ENCODE measurements at regions not wholly inside any gene's neighbourhood (a gene's known extent, or its start where the extent isn't known, plus 50 kb on each side); places are given as distances from the start of the nearest gene placed in this dataset.

- no peaks in the 10 kb centered on the region for H3K9me3 ChIP-seq
- ATAC-seq (ENCODE audit: low FRiP score in 2 of 2) = no peak
- no peaks in the 10 kb centered on the region for H3K4me1 ChIP-seq
- TF ChIP-seq EP300 (IDR thresholded peaks at IDR 0.05) (no peak), POLR2AphosphoS5 (IDR thresholded peaks at IDR 0.05) (no peak), POLR2A (IDR thresholded peaks at IDR 0.05) (no peak), CTCF (IDR thresholded peaks at IDR 0.05) (no peak)
- no peaks in the 10 kb centered on the region for H3K36me3 ChIP-seq
- no peak overlapping the region for H3K4me3 ChIP-seq
- no peak overlapping the region for H3K27ac ChIP-seq
- H3K27me3 ChIP-seq = no peaks in the 10 kb centered on the region
- 75 to 78% methylated on average over 2 of the region's 2 CpGs for WGBS, 2 donors
- no peak for DNase-seq
These were observed 2063.9 kb downstream of the MRPL39 start for GRCh38 chr21:23543333-23543732.

GRCh38 chr21:23542097-23542496, 2065.2 kb downstream of the MRPL39 start:
- H3K4me3 ChIP-seq = no peak overlapping the region
- DNase-seq (no peak), ATAC-seq (ENCODE audit: low FRiP score in 2 of 2) (no peak)
- H3K27me3 ChIP-seq = no peaks in the 10 kb centered on the region
- no peak overlapping the region for H3K27ac ChIP-seq
- no peaks in the 10 kb centered on the region for H3K36me3 ChIP-seq
- 81 to 90% methylated on average over 1 of the region's 1 CpG for WGBS, 2 donors
- TF ChIP-seq CTCF (IDR thresholded peaks at IDR 0.05) (no peak), POLR2A (IDR thresholded peaks at IDR 0.05) (no peak), EP300 (IDR thresholded peaks at IDR 0.05) (no peak), POLR2AphosphoS5 (IDR thresholded peaks at IDR 0.05) (no peak)
- H3K4me1 ChIP-seq = no peaks in the 10 kb centered on the region
- no peaks in the 10 kb centered on the region for H3K9me3 ChIP-seq

- no peak for ATAC-seq (ENCODE audit: low FRiP score in 2 of 2)
- H3K36me3 ChIP-seq = no peaks in the 10 kb centered on the region
- H3K27me3 ChIP-seq = no peaks in the 10 kb centered on the region
- DNase-seq = no peak
- 89% methylated on average over 2 of the region's 2 CpGs for WGBS, 2 donors
- H3K4me1 ChIP-seq = no peaks in the 10 kb centered on the region
- H3K4me3 ChIP-seq = no peak overlapping the region
- no peak overlapping the region for H3K27ac ChIP-seq
- TF ChIP-seq EP300 (IDR thresholded peaks at IDR 0.05) (no peak), POLR2A (IDR thresholded peaks at IDR 0.05) (no peak), POLR2AphosphoS5 (IDR thresholded peaks at IDR 0.05) (no peak), CTCF (IDR thresholded peaks at IDR 0.05) (no peak)
- no peaks in the 10 kb centered on the region for H3K9me3 ChIP-seq
These were observed 2065.7 kb downstream of the MRPL39 start for GRCh38 chr21:23541571-23541970.

- H3K9me3 ChIP-seq = no peaks in the 10 kb centered on the region
- DNase-seq = no peak
- H3K4me1 ChIP-seq = no peaks in the 10 kb centered on the region
- no peak for ATAC-seq (ENCODE audit: low FRiP score in 2 of 2)
- no peak overlapping the region for H3K4me3 ChIP-seq
- H3K36me3 ChIP-seq = no peaks in the 10 kb centered on the region
- no peak for TF ChIP-seq CTCF (IDR thresholded peaks at IDR 0.05)
- no peak for TF ChIP-seq POLR2A (IDR thresholded peaks at IDR 0.05)
- TF ChIP-seq POLR2AphosphoS5 (IDR thresholded peaks at IDR 0.05) = no peak
- TF ChIP-seq EP300 (IDR thresholded peaks at IDR 0.05) = no peak
- WGBS, 2 donors = 0 to 19% methylated on average over 1 of the region's 1 CpG
- H3K27me3 ChIP-seq = no peaks in the 10 kb centered on the region
- H3K27ac ChIP-seq = no peak overlapping the region
These were observed 2072.4 kb downstream of the MRPL39 start for GRCh38 chr21:23534850-23535249.

- ATAC-seq (ENCODE audit: low FRiP score in 2 of 2) = no peak
- Histone ChIP-seq H3K9me3 (no peaks in the 10 kb centered on the region), H3K27ac (no peak overlapping the region), H3K4me1 (no peaks in the 10 kb centered on the region), H3K27me3 (no peaks in the 10 kb centered on the region), H3K4me3 (no peak overlapping the region), H3K36me3 (no peaks in the 10 kb centered on the region)
- DNase-seq = no peak
- no peak for TF ChIP-seq EP300 (IDR thresholded peaks at IDR 0.05)
- TF ChIP-seq POLR2AphosphoS5 (IDR thresholded peaks at IDR 0.05) = no peak
- TF ChIP-seq CTCF (IDR thresholded peaks at IDR 0.05) = no peak
- TF ChIP-seq POLR2A (IDR thresholded peaks at IDR 0.05) = no peak
These were observed 2075.8 kb downstream of the MRPL39 start for GRCh38 chr21:23531444-23531843.
